ENCODE measurements at regions not wholly inside any gene's neighbourhood (a gene's known extent, or its start where the extent isn't known, plus 50 kb on each side); places are given as distances from the start of the nearest gene placed in this dataset.

DNA sequence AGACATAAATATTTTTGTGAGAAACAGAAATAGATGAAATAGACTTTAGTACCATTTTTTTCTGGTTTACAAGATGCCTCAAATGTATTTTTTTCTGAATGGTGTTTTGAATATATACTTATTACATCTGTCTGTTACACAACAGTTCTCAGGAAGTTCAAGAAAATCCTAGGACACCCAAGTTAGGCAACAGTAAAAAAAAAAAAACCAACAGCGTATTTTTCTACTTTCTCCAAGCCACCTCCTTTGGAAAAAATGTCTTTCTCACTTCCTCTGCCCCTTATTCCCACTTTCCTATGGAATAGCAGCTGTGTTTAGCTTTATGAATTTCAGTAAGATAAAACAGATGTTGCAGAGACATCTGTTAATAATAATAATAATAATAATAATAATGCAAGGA, 489.6 kb upstream of the KLF12 start:
- Histone ChIP-seq H2BK120ac (replicated peaks; ENCODE audit: low read depth, low read length) (no peak overlapping the region), H4K8ac (ENCODE audit: extremely low read depth, insufficient read depth, low read length) (no peak overlapping the region), H3K79me2 (ENCODE audit: control insufficient read depth in 1 of 2, insufficient read depth in 2 of 2, low read length in 2 of 2) (no peaks in the 10 kb centered on the region), H2BK5ac (ENCODE audit: low read depth, low read length) (no peak overlapping the region), H3K4me2 (ENCODE audit: insufficient read depth in 1 of 2, low read depth in 2 of 2, low read length in 2 of 2) (no peak overlapping the region), H3K79me1 (ENCODE audit: low read depth, low read length) (no peaks in the 10 kb centered on the region), H2BK15ac (ENCODE audit: low read length) (no peak overlapping the region), H4K91ac (replicated peaks; ENCODE audit: insufficient read length, low read length) (no peak overlapping the region), H3K14ac (ENCODE audit: insufficient read length) (no peak overlapping the region), H2BK20ac (ENCODE audit: low read length) (no peak overlapping the region), H3K27me3 (replicated peaks in 1 of 4; ENCODE audit: control insufficient read depth in 3 of 4, extremely low read depth in 1 of 4, insufficient read depth in 3 of 4, low read length in 3 of 4) (no peaks in the 10 kb centered on the region), H2AFZ (ENCODE audit: low read length) (no peak overlapping the region), H3K9me3 (ENCODE audit: insufficient read depth in 2 of 2, low read depth in 1 of 2, low read length in 1 of 2) (no peaks in the 10 kb centered on the region), H2AK5ac (ENCODE audit: low read depth, low read length) (no peak overlapping the region), H3K27ac (ENCODE audit: low read depth, low read length) (no peak overlapping the region), H3K23ac (ENCODE audit: insufficient read length) (no peak overlapping the region), H3K9ac (replicated peaks in 1 of 4; ENCODE audit: extremely low read depth in 1 of 4, low read depth in 3 of 4, low read length in 3 of 4) (no peak overlapping the region), H3K4ac (replicated peaks; ENCODE audit: insufficient read length, low read depth, low read length) (no peak overlapping the region), H3K56ac (replicated peaks; ENCODE audit: insufficient read length, low read depth, low read length) (no peak overlapping the region), H4K20me1 (replicated peaks in 1 of 2; ENCODE audit: control insufficient read depth in 1 of 2, insufficient read depth in 2 of 2, low read length in 2 of 2) (no peaks in the 10 kb centered on the region), H3K4me1 (replicated peaks in 1 of 4; ENCODE audit: control insufficient read depth in 3 of 4, insufficient read depth in 4 of 4, low read length in 3 of 4) (peaks cover 0 to 3% (median 0%) of the 10 kb centered on the region in 4 experiments; a peak in 2 of 7 replicates), H4K5ac (ENCODE audit: insufficient read length, low read depth, low read length) (no peak overlapping the region), H3K4me3 (ENCODE audit: extremely low read depth in 1 of 4, insufficient read depth in 2 of 4, low read depth in 3 of 4, low read length in 4 of 4) (no peak overlapping the region), H3K23me2 (ENCODE audit: low read depth, low read length) (no peaks in the 10 kb centered on the region), H2BK12ac (ENCODE audit: low read depth, low read length) (no peak overlapping the region), H3K18ac (ENCODE audit: extremely low read depth, low read length) (no peak overlapping the region), H3K36me3 (ENCODE audit: control insufficient read depth in 2 of 4, insufficient read depth in 4 of 4, low read length in 3 of 4) (no peaks in the 10 kb centered on the region)
- POLR2A ChIA-PET (ENCODE audit: partially characterized antibody), result no interaction called here
- FAIRE-seq (no peak), DNase-seq (ENCODE audit: low read depth in 1 of 2, low spot score in 2 of 2) (no peak)
- TF ChIP-seq CEBPB (IDR thresholded peaks at IDR 0.05; ENCODE audit: low read depth, low read length), result no peak
- TF ChIP-seq CHD1 (IDR thresholded peaks at IDR 0.05; ENCODE audit: low read depth, low read length), result no peak
- no peak for TF ChIP-seq RBBP5 (IDR thresholded peaks at IDR 0.05; ENCODE audit: borderline replicate concordance, low read depth, low read length)
- TF ChIP-seq NANOG (IDR thresholded peaks at IDR 0.05; ENCODE audit: insufficient read depth, low read depth, low read length, poor library complexity, severe bottlenecking), result no peak
- TF ChIP-seq CBX5 (IDR thresholded peaks at IDR 0.05; ENCODE audit: low read depth, low read length), result no peak
- TF ChIP-seq NRF1 (IDR thresholded peaks at IDR 0.05; ENCODE audit: low read depth, low read length), result no peak
- no peak for TF ChIP-seq PHF8 (conservative IDR thresholded peaks at IDR 0.05; ENCODE audit: low read depth, low read length)
- no peak for TF ChIP-seq TCF12 (IDR thresholded peaks at IDR 0.05; ENCODE audit: low read depth, low read length)
- TF ChIP-seq POLR2AphosphoS5 (IDR thresholded peaks at IDR 0.05; ENCODE audit: low read depth, low read length), result no peak
- TF ChIP-seq BACH1 (IDR thresholded peaks at IDR 0.05; ENCODE audit: low read length), result no peak
- TF ChIP-seq SP1 (IDR thresholded peaks at IDR 0.05; ENCODE audit: low read depth, low read length), result no peak
- TF ChIP-seq, protein P1, sequence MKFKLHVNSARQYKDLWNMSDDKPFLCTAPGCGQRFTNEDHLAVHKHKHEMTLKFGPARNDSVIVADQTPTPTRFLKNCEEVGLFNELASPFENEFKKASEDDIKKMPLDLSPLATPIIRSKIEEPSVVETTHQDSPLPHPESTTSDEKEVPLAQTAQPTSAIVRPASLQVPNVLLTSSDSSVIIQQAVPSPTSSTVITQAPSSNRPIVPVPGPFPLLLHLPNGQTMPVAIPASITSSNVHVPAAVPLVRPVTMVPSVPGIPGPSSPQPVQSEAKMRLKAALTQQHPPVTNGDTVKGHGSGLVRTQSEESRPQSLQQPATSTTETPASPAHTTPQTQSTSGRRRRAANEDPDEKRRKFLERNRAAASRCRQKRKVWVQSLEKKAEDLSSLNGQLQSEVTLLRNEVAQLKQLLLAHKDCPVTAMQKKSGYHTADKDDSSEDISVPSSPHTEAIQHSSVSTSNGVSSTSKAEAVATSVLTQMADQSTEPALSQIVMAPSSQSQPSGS (IDR thresholded peaks at IDR 0.05; ENCODE audit: low read length), result no peak
- TF ChIP-seq POLR2A (IDR thresholded peaks at IDR 0.05; ENCODE audit: control extremely low read depth in 1 of 2, low read depth in 2 of 2, low read length in 2 of 2), result no peak
- no peak for TF ChIP-seq POU5F1 (IDR thresholded peaks at IDR 0.05; ENCODE audit: low read depth, low read length)
- CTCF ChIA-PET (ENCODE audit: partially characterized antibody), result interaction anchor here (1.3 kb wide), 1 partner anchor 8 kb away, joined by 3 read pairs; no protein-coding TSS in a partner anchor
- 94% methylated on average over 1 of the region's 1 CpG; no CpG with 5 or more reads in 1 of the 2 experiments for WGBS, 2 experiments (ENCODE audit: extremely low coverage in 1 of 2, insufficient coverage in 1 of 2, insufficient read length in 1 of 2, insufficient replicate concordance in 2 of 2, low coverage in 1 of 2, low lambda C conversion rate in 2 of 2, missing lambda C conversion rate in 1 of 2)
